Heart left ventricle (tissue), 13 donors: ENCODE measurements at regions not wholly inside any gene's neighbourhood (a gene's known extent, or its start where the extent isn't known, plus 50 kb on each side); places are given as distances from the start of the nearest gene placed in this dataset.

Source experiments
- CTCF ChIP-seq, 12 donors: fragments of 200-600 bp; sonication (generic) in 4 of 12; IDR thresholded peaks; one replicate each; pipeline versions ENCODE4 v1.5.0 to v1.8.0; 2018 to 2022; ENCODE audit warnings: antibody characterized with exemption in 12 of 12, mild to moderate bottlenecking in 5 of 12
- POLR2A ChIP-seq, 2 donors: fragments of 450-650 bp; IDR thresholded peaks; one replicate each; pipeline ENCODE4 v1.6.1; 2017; ENCODE audit warnings: antibody characterized with exemption in 2 of 2, mild to moderate bottlenecking in 2 of 2, moderate library complexity in 2 of 2
- donor health status: ischemic (EF 13 %, LVEDD 7.1; RV severe dilation, severe dysfunction).
- donor health status: DM: no; HTN: yes; CAD: no.
- donor health status: DM: no; HTN: no; CAD: no.
- donor health status: ischemic (EF 25% LVEDD 6.9; RV normal size, moderate dysfunction).
- donor health status: ischemic (EF 25% LVEDD 5.7; RV mildly dilated, moderate dysfunction).
- donor health status: ischemic (EF 35%, LVEDD 5.7; RV mildly dilated, moderate dysfunction).
- donor health status: nonischemic (EF 11% LVEDD 7.7; RV severe dilation, severe dysfunction).
- donor health status: DM: yes; HTN: yes; CAD: no.
- donor health status: PGD.
- donor health status: ischemic (EF 29% LVEDD 5.4; RV normal size, mild dysfunction).
- donor health status: nonischemic (EF 23%, LVEDD 6.1; RV moderate dilation, normal function).

DNA sequence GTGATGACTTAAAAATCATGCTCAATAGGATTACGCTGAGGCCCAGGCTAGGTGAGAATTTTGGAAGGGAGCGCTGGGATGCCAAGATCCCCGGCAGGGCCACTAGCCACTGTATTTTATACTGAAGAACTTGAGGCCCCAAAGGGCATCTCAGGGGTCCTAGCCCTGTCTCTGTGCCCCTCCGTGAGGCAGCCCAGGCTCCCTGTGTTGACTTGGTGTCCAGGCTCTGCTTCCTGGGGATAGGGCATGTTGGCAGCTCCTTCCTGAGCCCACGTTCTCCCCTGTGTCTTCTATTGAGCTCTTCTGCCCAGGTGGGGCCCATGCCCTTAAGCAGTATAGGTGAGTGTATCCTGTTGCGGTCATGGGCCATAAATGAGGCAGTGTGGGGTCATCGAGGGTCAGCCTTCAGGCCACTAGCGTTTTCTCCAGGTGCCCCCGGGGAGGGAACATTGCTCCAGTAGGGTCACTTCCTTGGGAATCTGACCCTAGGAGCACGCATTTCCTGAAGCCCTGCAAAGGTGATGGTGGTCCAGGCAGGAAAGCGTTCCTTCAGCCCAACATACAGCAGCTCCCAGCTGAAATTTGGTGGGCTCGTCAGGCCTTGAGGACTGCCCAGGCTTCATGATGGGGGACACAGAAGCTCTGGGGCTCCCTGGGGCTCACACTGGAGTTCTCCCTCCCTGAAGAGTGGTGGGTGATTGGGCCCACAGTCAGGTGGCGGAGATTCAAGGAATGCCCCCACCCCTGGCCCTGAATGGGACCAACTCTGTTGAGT, 189.4 kb downstream of the UBE3A start:
- no peak for TF ChIP-seq POLR2A (IDR thresholded peaks at IDR 0.05)
- no peak for TF ChIP-seq CTCF (IDR thresholded peaks at IDR 0.05)
